CMK (cell line): ENCODE measurements at regions not wholly inside any gene's neighbourhood (a gene's known extent, or its start where the extent isn't known, plus 50 kb on each side); places are given as distances from the start of the nearest gene placed in this dataset.
A peak's percentile ranks its signal among the peaks of the same experiment; 100 is the strongest.
"Not testable (repeated sequence)": the region's sequence is repeated elsewhere in the genome, so short reads cannot be mapped to it uniquely, and the experiment has no call there.

Source experiments
- DNase-seq: peaks from one replicate; pipeline ENCODE4 v3.0.0-alpha.2; 2010; ENCODE audit warnings: low read depth

DNA sequence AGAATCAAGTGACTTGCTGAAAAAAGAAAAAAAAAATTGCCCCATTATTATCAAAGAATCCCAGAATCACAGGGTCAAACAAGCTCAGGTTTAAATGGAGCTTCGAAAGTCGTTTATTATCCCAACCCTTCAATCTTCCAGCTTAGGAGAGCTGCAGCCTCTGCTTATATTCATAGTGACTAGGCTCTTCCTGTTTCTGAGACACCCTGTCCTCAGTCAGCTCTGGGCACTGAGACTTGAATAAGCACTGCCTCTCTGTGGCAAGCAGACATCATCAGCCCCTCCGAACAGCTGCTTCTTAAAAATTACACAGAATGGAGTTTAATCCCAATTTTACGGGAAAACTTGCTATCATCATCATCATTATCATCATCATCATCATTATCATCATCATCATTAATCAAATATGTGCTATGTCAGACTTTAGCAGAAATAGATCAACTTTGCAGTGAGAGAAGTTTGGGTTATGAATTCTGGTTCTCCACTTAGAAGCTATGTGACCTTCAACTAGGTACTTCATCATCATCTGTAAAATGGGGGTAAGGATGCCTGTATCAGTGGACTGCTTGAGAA, 614.0 kb upstream of the SYNCRIP start:
- no peak for DNase-seq

DNA sequence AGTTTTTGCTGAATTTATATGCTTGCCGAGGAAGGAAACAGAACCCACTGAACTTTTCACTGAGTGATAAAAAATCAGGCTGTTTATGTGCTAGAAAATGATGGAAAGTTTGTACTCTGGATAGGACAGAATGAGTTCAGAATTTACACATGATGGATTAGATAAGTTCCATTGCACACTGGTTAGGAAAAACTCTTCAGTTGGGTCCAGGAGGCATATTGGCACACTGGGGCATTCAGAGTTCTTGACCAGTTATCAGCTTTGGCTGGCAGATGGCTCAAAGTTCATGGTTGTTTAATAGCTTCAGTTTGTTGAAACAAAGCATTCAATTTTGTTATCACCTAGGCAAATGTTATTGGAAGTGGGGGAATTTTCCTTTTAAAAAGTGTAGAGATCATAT, 613.3 kb upstream of the SYNCRIP start:
- DNase-seq: no peak

DNA sequence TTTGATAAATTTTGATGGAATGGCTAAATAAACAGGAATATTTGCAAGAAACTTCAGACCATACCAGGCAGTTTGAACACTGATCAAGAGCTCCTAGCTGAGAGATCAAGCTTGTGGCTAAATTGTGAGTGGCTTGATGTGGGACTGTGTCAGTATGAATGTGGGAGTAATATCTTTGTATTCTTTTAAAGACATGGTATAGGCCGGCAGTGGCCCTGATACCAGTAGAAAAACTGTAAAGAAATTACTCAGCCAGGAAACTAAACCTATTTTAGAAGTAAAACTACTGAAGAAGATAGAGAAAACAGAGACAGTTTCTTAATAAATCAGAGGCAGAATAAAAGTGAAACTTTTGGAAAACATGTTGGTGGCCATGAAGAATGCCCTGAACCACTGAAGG, 608.4 kb upstream of the SYNCRIP start:
- DNase-seq: no peak

DNA sequence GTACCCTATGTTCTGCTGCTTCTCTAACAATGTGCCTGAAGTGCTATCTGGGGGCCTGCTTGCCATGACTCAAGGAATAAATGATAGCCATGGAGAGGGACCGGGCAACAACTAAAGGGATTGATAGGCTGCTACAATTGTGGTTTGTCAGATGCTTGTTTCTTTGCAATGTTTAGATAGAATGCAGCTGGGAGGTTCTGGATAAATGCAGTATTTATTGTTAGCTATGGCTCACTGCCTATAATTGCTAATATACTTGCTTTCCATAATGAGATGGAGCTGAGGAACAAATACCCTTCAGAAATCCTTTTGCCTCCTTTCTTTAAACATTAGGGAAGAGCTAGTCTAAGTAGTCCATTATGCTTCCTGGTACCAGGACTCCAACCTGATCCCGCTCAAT, 575.2 kb upstream of the SYNCRIP start:
- DNase-seq: no peak

DNA sequence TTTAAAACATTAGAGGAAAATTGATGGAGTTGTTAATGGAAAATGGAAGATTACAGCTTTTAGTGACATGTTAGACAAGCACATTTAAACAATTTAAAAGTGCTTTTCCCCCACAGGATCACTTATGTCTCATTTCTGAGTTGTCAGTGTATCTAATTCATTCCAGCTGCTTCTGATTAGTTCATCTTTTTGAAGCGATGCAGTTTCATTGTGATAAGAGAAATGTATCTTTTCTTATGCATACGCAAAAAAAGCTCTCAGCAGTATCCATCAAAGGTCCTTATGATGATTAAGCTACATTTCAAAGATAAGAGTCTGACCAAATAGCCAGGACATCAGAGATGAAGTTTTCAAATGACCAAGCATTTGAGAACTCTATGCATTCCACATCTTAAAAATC, 572.6 kb upstream of the SYNCRIP start:
- DNase-seq: no peak

DNA sequence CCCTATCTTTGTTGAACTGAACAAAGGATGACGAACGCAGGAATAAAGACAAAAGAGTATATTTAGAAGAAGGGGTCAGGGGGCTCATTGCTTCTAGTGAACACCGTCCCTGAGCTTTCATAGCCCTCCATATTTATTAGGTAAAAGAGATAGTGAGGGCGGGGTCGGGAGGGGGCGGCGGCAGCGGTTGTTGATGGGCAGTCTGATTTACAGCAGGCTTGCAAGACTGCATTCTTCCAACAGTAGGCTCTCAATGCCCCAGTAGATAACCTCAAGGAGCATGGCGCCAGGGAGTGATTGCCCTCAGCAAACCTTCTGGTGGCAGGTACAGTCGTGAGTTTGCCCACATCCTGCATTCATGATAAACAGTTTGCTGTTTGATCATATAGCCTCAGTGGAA, 563.3 kb upstream of the SYNCRIP start:
- no peak for DNase-seq

DNA sequence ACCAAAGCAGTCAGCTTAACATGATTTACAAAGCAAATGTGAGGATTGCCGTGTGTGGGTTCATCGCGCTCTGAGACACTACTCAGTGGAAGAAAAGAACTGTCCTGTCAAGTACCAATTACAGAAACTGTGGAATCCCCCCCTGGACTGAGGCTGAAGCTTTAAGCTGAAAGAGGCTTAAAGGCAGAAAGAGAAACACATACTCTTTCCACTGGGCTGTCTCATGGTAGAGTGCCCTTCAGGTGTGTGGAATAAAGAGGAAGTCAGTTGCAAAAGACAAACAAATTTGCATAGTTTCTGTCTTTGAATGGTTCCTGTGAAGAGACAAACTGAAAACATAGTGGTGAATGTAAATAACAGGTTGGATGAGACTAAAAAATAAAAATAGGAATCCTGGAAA, 560.4 kb upstream of the SYNCRIP start:
- DNase-seq: no peak

DNA sequence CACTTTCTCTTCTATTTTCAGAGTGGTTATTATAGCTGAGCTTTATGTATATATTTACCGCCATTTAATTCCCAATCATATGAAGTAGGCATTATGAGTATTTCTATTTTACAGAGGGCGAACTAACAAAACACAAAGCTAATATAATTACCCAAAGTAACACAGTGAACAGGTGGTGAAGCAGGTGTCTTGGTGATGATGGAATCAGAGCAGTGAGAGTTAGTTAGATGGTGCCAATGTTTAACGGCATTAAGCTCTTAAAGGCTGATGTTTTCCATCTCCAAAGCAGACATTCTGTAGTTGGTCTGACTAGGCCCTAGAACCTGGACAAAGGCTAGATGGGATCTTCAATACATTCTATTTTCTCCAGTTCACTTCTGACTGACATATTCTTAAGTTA, 551.1 kb upstream of the SYNCRIP start:
- no peak for DNase-seq

DNA sequence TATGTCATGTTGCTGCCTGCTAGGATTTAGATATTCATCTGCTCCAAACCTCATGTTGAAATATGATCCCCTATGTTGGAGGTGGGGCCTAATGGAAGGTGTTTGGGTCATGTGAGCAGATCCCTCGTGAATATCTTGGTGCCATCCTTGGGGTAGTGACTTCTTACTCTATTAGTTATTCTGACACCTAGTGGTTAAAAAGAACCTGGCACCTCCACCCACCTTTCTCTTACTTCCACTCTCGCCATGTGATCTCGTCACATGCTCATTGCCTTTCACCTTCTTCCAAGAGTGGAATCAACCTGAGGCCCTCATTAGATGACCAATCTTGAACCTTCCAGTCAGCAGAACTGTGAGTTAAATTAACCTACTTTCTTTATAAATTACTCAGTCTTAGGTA, 549.4 kb upstream of the SYNCRIP start:
- DNase-seq: peak; percentile 8

DNA sequence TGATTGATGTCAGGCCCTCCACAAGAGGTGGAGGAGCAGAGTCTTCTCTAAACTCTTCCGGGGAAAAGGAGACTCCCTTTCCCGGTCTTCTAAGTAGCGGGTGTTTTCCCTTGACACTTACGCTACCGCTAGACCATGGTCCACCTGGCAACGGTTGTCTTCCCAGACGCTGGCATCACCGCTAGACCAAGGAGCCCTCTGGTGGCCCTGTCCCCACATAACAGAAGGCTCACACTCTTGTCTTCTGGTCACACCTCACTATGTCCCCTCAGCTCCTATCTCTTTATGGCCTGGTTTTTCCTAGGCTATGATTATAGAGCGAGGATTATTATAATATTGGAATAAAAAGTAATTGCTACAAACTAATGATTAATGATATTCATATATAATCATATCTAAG, 532.5 kb upstream of the SYNCRIP start:
- DNase-seq: not testable (repeated sequence)

DNA sequence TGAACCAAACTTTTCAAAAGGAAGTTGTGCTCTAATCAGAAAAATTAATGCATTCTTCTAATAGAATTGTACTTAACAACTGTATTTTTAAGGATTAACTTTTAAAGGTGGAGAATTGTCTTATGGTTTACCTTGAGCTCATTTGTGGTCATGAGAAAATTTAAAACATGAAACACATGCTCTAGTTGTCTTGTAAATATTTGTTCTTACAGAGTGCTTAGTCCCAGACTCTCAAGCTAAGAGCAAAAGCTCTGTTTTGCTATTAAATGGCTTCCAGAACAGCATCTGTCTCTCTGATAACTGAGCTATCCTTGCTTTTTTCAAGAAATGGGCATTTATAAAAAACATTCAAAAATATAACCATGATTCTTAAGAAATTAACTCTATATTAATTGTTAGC, 512.2 kb upstream of the SYNCRIP start:
- no peak for DNase-seq

DNA sequence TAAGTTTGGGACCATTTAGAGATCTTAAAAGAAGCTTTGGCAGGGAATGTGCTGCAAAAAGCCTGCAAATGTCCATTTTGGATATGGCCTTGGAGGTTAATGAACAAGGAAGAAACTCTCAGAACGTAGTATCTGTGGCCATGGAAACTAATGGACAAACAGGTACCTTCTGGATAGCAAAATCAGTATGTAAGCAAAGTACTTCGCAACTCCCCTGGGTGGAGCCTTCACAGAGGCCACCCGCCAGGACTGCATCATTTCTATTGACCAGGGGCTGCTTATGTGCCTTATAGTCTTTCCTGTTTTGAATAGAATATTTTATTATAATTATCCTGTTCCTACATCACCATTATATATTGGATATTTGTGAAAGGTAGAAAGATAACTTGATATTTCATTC, 510.8 kb upstream of the SYNCRIP start:
- DNase-seq: no peak

DNA sequence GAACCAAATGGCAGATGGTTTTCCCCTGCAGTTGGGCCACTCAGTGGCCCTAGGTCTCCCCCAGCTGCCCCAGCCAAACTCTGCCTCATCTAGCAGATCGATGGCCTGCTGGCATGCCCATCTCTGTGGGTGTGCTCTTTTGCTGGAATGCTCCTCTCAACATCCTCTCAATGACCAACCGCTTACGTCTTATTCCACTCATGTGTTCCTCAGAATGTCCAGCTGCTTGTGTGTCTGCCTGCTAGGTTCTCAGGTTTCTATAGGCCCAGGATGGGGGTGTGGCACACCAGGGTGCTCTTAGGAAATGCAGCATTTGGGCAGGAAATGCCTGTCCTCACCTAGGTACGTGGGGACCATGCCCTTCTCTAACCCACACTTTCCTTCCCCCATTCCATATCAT, 509.9 kb upstream of the SYNCRIP start:
- no peak for DNase-seq

DNA sequence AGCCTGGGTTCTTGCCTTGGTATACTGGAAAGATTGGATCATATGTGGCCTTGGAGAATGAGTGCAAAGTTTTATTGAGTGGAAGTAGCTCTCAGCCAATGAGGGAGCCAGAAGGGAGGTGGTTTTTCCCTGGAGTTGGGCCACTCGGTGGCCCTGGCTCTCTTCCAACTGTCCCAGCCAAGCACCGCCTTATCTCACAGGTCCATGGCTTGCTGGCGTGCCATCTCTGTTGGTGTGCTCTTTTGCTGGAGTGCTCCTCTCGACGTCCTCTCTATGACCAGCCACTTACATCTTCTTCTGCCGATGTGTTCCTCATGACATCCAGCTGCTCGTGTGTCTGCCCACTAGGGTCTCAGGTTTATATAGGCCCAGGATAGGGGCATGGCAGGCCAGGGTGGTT, 505.9 kb upstream of the SYNCRIP start:
- DNase-seq: no peak

DNA sequence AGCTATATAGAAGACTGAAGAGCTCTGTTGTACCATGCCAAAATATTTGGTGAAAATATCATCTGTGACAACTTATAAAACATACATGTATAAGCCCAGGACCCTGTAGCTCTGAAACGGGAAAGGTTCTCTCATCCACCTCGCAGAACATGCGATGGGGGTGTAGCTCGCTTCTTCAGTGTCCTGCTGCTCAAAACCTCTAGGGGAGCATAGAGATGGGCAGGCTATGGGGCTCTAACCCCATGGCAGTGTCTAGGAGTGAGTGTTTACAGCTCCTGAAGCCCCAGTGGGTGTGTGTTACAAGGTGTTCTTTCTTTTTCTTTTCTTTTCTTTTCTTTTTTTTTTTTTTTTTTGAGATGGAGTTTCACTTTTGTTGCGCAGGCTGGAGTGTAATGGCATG, 505.2 kb upstream of the SYNCRIP start:
- DNase-seq: no peak

DNA sequence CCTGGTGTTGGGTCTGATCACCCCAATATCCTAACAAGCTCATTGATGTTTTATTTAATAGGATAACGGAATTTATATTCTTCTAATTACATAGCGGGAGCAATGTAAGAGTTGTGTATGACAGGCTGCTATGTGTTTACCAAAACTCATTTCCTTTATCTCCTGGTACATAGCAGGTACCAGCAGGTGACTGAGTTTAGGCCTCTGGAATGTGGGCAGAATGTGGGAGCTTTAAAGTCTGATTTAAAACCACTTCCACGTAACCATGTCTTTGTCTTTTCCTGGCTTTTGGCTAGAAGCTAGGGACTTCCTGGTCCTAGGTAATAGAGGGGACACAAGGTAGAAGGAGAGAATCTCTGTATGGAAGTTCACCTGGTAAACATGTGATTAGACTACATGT, 504.6 kb upstream of the SYNCRIP start:
- no peak for DNase-seq

DNA sequence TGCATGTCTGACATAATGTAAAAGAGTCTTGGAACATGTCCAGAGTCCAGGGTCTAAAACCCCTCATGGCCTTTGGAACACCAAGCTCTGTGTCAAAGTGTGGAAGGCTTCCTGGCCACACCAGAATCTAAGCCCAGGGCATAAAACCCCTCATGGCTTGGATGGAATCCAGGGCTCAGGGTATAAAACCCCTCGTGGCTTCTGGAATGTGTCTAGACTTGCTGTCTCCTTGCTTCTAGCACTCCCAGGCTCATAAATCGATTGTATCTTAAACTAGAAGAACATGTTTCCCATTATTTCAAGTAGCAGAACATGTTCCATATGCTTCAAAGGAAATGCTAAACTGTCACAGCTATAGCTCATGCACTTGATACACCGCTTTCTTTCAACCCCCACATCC, 504.1 kb upstream of the SYNCRIP start:
- DNase-seq: not testable (repeated sequence)

DNA sequence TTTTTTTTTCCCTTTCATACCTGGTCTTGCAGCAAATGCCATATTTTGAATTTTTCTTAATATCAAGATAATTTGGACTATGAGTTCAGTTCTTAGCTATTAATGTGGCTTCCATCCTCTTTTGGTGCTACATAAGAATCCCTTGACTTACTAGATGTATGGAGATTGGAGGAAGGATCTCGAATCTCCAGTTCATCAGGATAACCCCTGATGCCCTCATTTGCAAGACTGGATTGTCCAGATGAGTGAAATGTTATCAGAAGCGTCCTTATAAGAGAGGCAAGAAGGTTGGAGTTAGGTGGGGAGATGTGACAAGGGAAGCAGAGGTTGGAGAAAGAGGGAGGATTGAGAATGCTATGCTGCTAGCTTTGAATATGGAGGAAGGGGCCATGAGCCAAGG, 499.6 kb upstream of the SYNCRIP start:
- no peak for DNase-seq

DNA sequence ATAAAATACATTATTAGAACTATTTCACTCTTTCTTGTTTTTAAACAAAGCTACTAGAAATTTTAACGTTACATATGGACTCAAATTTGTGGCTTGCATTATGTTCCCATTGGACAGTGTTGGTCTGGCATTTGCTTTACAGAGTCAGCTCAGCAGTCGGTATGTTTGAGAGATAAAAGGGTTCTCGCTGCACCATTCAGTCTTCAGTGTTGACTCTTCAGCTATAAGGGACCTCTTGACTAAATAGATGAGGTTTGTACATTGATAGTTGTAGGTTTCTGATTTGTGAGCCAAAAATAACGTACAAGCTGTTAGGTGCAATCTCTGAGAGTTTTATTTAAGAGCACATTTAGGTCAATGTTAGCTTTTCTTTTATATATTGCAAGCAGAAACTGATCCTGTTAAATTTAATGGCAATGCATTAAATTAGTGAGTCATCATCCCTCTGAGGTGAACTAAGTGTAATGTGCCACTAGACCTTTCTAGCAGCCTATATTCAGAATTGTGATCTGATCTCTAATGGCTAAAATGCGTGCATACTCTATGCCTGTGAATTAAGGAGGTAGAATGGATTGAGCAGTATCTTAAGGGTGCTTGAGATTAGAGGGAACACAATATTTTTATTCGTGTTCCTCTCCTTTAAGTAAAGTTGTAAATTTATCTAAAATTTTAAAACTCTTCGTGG, 485.6 kb upstream of the SYNCRIP start:
- no peak for DNase-seq

DNA sequence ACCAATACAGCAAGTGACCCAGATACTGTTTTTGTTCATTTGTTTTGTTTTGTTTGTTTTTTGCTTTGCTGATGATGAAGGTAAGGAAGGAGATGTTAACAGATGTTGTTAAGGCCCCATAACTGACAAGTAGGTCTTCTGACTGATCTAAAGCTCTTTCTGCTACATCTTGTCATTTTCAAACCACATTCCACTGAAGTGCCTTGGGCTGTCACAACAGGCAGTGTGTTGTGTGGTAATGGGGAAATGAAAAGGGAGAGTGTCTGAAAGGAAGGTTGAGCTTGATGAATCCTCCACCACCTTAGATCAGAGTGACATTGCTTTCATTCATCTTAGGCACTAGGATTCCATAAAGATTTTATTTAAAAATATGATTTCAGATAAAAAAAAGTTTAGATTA, 479.4 kb upstream of the SYNCRIP start:
- no peak for DNase-seq

DNA sequence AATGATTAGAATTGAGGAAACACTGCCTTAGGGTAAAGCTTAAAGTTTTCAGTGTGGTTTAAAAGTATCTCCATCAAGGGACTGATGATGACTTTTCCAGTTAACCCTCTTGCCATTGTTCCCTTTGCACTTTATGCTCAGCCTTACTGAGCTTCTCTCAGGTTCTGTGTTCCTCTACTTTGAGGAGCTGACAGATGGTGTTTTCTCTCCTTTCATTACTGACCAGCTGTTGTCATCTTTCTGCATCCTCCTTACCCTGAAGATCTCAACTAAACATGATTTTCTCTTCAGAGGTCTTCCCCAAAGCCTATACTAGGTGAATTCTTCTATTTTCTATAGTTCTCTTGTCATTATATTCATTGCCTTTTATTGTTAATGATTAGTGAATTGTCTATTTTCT, 475.6 kb upstream of the SYNCRIP start:
- DNase-seq: no peak

DNA sequence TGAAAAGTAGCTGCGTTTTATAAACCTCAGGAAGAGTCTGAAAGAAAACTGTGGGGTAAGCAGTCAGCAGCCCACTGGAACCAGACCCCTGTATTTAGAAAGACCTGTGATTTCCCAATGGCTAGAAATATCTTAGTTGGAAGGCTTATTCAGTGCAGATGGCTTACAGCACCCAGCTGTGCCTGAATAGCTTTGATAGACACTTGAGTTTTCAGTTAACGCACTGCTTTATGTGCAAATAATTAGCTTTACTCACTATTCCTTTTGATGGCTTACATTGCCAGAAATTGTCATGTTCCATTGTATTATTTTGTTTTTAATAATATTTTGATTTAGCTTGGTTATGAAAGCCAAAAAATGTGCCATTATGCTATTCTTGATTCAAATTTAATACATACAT, 465.3 kb upstream of the SYNCRIP start:
- no peak for DNase-seq

DNA sequence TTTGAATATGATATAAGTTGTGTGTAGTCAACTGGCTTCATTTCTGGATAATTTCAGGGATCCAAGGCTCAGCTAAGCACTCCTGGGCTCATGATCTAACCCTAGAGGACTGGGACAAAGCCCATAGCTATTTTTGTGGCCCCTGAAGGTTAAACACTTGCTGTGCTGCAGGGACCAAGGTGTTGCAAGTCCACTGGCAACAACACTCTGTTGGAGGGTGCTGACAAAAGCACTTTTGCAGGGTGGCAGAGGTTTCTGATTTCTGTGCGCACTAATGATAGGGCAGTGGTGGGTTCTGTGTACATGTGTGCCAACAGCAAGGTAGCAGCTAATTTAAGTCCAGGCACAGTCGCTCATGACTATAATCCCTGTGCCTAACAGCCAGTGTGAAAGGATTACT, 445.3 kb upstream of the SYNCRIP start:
- no peak for DNase-seq

DNA sequence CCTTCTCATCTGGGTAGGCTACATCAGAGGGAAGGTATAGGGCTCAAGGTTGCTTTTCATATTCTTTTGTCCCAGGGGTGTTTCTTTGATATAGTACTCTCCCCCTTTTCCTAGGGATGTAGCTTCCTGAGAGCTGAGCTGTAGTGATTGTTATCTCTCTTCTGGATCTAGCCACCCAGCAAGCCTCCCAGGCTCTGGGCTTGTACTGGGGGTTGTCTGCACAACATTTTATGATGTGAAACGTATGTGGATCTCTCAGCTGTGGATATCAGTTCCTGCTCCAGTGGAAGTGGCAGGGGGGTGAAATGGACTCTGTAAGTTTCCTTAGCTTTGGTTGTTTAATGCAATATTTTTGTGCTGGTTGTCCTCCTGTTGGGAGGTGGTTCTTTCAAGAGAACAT, 437.3 kb upstream of the SYNCRIP start:
- no peak for DNase-seq

DNA sequence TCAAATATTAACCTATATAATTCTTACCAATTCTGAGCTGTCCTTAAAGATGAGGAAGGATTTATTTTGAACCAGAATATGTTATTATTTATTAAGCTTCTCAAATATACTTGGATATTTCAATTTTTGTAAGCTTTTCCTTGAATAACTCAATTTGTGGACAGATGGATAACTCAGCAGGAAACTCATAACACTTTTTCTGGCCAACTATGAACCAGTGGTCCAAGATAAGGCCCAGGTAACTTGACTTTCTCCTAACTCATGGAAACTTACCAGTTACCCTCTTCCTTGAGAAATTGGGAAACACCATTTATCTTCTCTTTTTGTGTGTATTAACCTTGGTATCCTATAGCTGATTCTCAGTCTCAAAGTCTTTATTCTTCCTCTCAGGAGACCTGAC, 427.5 kb upstream of the SYNCRIP start:
- no peak for DNase-seq
